GM06990 (cell line): ENCODE measurements at regions not wholly inside any gene's neighbourhood (a gene's known extent, or its start where the extent isn't known, plus 50 kb on each side); places are given as distances from the start of the nearest gene placed in this dataset.

Experiments used
- DNase-seq: peaks from one replicate; pipeline ENCODE4 v3.0.0-alpha.2; 2011; ENCODE audit not compliant: insufficient read length; ENCODE audit errors: extremely low read depth
- H3K27me3 ChIP-seq: replicated peaks from 2 replicates; pipeline ENCODE4 v1.6.0; 2011; ENCODE audit warnings: low read length; ENCODE audit not compliant: control insufficient read depth, insufficient read depth
- H3K36me3 ChIP-seq: 2 replicates; pipeline ENCODE4 v1.5.1; 2011; ENCODE audit warnings: low read length; ENCODE audit not compliant: control insufficient read depth, insufficient read depth
- H3K4me3 ChIP-seq: replicated peaks from 2 replicates; pipeline ENCODE4 v1.5.1; 2011; ENCODE audit warnings: low read depth, mild to moderate bottlenecking, control low read depth, low read length
- CTCF ChIP-seq: IDR thresholded peaks from 2 replicates; pipeline ENCODE4 v1.5.1; 2011; ENCODE audit warnings: low read length, control low read depth, mild to moderate bottlenecking, inconsistent platforms; ENCODE audit not compliant: insufficient read depth, poor library complexity, severe bottlenecking

- no peak for DNase-seq
- Histone ChIP-seq H3K36me3 (no peaks in the 10 kb centered on the region), H3K27me3 (no peaks in the 10 kb centered on the region), H3K4me3 (no peak overlapping the region)
- no peak for TF ChIP-seq CTCF
These were observed 118.1 kb upstream of the ADCY1 start for GRCh38 chr7:45456105-45456504.

GRCh38 chr7:45456747-45457524 lies 117.2 kb upstream of the ADCY1 start:
- DNase-seq, result no peak
- TF ChIP-seq CTCF, result no peak
- Histone ChIP-seq H3K36me3 (no peaks in the 10 kb centered on the region), H3K4me3 (no peak overlapping the region), H3K27me3 (no peaks in the 10 kb centered on the region)

GRCh38 chr7:45457591-45457990 lies 116.6 kb upstream of the ADCY1 start:
- TF ChIP-seq CTCF, result no peak
- Histone ChIP-seq H3K36me3 (no peaks in the 10 kb centered on the region), H3K4me3 (no peak overlapping the region), H3K27me3 (no peaks in the 10 kb centered on the region)
- no peak for DNase-seq

- TF ChIP-seq CTCF, result no peak
- DNase-seq, result no peak
- H3K4me3 ChIP-seq, result no peak overlapping the region
- H3K36me3 ChIP-seq, result no peaks in the 10 kb centered on the region
- no peaks in the 10 kb centered on the region for H3K27me3 ChIP-seq
These were observed 114.7 kb upstream of the ADCY1 start for GRCh38 chr7:45459476-45459875.

GRCh38 chr7:45460379-45460778 lies 113.8 kb upstream of the ADCY1 start:
- no peak for DNase-seq
- no peaks in the 10 kb centered on the region for H3K36me3 ChIP-seq
- TF ChIP-seq CTCF, result no peak
- H3K27me3 ChIP-seq, result no peaks in the 10 kb centered on the region
- H3K4me3 ChIP-seq, result no peak overlapping the region

- no peak for TF ChIP-seq CTCF
- no peaks in the 10 kb centered on the region for H3K27me3 ChIP-seq
- H3K4me3 ChIP-seq, result no peak overlapping the region
- DNase-seq, result no peak
- H3K36me3 ChIP-seq, result no peaks in the 10 kb centered on the region
These were observed 113.1 kb upstream of the ADCY1 start for GRCh38 chr7:45461026-45461425.
